Upper lobe of left lung (tissue), 4 donors: ENCODE measurements at regions not wholly inside any gene's neighbourhood (a gene's known extent, or its start where the extent isn't known, plus 50 kb on each side); places are given as distances from the start of the nearest gene placed in this dataset.

ENCODE experiments used
- CTCF ChIP-seq, 6 experiments: fragments of 450-650 bp in 4 of 6; fragments of 200-600 bp in 2 of 6; sonication (generic) in 2 of 6; IDR thresholded peaks; one replicate each; pipeline ENCODE4 v1.5.1; 2016 to 2019; ENCODE audit warnings: antibody characterized with exemption in 6 of 6
- POLR2AphosphoS5 ChIP-seq, 2 donors: sonication (generic); formaldehyde crosslinking; IDR thresholded peaks; one replicate each; pipeline ENCODE4 v1.5.1; 2017; ENCODE audit warnings: antibody characterized with exemption in 2 of 2

GRCh38 chr5:74476046-74476818 lies 164.3 kb downstream of the ENC1 start:
- TF ChIP-seq POLR2AphosphoS5 (IDR thresholded peaks at IDR 0.05): no peak
- TF ChIP-seq CTCF (IDR thresholded peaks at IDR 0.05): no peak
